HG03521 (cell line): ENCODE measurements at regions not wholly inside any gene's neighbourhood (a gene's known extent, or its start where the extent isn't known, plus 50 kb on each side); places are given as distances from the start of the nearest gene placed in this dataset.

Experiments used
- ATAC-seq: cut with Tn5 transposase; IDR thresholded peaks from one replicate; pipeline ENCODE4 v1.9.1; 2021; ENCODE audit warnings: mild to moderate bottlenecking, moderate library complexity; ENCODE audit not compliant: unreplicated experiment

DNA sequence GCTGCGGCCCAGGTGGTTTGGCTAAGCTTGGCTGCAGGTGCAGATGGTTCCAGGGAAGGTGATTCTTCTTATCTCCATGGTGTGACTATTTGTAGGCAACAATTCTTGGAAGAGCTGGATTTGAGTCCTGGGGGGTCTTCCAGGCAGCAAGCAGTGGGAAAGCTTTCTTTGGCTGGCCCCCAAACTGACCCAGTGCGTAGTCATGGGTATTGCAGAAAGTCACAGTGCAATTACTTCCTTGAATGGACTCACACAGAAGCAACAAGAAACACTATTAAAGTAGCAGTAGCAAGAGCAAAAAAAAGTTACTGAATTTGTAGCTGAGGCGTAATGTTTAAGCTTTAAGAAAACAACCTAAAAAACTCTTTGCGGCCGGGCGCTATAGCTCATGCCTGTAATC lies 293.6 kb upstream of the ATP5MC3 start:
- ATAC-seq, result no peak

DNA sequence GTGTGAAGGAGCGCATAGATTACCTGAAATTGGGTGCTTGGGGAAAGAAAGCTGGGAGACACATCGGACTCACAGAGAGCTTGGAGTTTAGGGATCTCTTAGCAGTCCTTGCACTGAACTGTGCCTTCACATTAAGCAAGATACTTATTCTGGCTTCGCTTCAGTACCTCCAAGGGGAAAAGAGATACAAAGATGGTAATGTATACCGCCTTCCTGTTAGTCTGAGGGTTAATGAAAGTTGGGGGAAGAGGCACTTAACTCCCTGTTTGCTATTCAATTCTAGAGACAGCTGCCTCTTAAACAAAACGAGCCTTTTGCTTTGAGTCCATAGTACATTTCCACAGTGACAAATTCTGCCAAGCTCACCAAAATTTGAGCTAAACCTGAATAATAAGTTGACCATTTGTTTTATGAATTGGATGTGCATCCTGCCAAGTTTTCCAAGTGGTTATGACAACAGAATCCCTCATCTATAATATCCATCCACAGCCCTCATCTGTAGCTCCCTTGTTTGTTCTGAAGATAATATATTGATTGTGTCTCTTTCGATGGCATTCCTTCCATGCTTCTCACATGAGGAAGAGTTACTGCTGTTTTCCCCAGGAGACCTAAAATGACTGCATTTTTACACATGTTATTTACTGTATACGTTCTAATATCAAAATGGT lies 287.1 kb upstream of the ATP5MC3 start:
- ATAC-seq, result no peak

DNA sequence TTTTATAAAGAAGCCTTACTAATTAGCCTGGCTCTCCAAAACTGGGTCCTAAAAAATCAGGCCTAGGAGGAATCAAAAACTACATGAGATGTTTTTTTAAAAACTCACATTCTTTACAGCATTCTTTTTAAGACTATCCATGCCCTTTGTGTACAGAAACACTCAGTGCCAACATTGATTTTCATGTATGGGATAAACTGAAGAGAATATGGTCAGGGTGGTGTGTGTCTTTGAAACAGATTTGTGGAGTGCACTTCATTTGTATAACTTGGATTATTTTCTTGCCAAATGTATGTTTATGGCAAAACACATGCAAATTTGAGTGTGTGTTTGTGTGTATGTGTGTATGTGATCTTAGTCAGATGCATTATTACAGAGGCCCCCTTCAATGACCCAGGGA lies 283.6 kb upstream of the ATP5MC3 start:
- no peak for ATAC-seq

DNA sequence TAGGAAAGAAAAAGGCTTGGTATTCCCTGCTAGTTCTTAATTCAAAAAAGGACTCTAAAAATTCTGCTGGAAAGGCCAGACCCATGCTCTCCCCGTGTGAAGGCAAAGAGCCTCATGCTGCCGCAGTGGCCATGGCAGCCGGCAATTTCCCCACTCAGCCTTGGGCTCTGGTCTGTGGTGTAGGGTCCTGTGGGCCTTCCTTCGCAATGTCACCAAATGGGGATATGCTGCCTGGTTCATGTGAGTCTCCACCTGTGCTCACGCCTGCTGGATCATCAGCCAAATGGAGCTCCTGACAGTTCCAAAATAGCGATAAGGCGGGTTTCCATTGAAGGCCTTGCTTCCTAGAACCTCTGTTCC lies 282.8 kb upstream of the ATP5MC3 start:
- no peak for ATAC-seq

DNA sequence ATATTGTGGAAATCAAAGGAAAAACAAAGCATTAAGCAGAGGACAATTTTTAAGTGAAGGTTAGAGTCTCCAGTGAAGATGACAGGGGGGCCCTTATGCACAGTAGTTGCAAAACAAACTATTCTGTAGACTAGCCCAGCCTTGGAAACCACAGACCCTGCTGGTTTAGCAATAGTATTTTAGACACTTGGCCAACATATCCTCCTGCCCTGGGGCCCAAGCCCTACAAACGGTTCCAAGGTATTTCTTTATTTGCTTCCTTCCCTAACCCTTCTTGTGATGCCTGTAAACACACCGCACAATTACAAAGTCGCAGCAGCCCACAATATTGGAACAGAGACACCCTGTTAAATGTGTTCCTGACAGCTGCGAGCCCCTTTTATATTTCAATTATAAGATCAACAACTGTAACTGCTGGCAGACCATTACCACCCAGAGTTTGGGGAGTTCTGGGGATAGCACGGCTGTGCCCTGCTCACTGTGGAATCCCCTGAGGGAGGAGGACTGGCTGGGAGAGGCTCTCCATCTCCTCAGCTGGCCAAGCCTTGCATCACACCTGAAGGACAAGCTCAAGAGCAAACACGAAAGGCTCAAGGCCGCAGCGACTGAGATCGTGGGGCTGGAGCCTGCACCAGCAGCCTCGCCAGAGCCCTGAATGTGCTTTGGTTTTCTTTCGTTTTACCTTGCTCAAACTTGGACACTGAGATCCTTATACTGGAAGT lies 282.2 kb upstream of the ATP5MC3 start:
- ATAC-seq, result no peak

DNA sequence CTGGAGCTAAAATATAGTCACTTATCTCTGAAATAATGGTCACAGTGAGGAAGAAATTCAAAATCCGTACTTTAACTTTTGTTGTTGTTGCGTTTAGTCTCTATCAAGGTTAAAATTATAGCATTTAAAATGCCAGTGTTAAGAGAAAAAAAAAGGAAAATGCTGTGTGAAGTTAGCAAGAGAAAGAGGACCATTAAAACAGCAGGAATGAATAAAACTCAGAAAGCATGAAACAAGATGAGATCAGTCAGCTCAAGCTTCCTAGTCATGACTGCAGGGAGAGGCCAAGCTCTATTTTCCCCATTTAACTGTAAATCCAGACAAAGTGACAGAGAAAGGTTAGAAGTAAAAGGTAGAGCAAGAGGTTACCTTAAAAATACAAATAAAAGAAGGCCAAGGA lies 281.7 kb upstream of the ATP5MC3 start:
- ATAC-seq, result no peak

DNA sequence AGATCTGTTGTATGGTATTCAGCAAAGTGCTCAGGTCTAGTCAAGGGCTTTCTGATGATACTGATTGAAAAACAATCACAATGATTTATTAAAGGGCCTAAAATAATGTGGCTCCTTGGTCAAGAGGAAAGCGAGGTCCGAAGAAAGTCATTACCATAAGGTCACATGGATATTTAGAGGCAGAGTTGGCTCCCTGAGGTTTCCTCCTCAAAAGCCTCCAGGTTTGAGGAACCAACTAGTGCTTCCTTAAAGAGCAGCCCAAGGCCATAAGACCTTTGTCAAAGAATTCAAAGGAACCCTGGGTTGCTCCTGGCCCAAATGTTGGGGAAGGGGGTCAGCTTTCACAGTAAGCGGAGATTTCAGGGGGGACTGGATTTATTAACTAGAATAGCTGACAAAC lies 280.7 kb upstream of the ATP5MC3 start:
- ATAC-seq, result no peak

DNA sequence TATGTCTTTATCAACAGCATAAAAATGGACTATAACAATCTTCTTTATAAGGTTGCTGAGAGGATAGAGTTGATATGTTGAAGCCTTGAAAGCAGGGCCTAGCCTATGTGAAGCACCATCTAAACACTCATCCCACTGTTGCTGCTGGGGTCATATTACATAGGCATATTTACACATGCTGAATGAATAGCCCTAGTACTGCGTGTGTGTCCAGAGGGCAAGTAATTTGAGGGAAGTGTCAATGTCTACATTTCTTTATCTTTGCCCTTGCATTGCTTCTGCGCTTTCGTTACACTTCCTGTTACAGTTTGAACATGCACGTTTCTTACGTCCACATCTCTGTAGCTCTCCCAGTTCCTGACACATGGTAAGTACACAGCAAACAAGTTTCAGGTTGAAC lies 280.3 kb upstream of the ATP5MC3 start:
- no peak for ATAC-seq

DNA sequence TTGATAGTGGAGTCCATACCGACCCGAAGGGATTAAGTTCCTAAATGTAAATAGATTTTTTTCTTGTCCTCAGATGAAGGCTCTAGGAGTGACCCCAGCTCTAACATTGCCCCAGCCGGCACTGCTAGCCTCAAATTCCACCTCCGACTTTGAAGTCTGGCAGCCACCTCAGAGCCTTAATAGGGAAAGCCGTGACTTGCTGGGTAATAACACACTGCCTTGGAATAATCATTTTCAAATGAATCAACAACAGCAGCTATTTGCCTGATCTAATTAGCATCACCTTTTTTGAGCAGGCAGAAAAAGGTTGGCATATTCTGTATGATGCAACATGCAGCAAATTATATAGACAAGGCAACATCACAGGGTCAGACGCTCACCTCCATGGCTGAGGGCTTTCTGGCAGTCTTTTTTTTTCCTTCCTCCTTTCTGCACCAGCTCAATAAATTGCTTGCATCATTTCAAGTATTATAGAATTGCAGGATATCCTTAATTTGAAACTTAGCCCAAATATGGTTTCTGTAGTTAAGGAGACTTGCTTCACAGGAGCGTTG lies 276.5 kb upstream of the ATP5MC3 start:
- ATAC-seq, result no peak

DNA sequence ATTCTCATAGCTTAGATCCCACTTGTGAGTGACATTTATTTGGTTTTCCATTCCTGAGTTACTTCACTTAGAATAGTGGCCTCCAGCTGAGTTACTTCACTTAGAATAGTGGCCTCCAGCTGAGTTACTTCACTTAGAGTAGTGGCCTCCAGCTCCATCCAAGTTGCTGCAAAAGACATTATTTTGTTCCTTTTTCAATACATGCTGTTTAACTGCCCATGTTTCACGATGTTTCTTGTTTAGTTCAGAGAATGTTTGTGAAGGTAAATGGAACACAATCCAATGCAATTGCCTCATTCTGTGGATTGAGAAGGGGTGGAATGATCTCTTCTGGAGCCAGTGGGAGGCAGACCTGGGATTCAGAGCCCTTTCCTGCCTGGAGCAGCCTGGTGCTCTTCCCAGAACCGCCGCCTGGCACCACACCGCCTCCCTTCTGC lies 273.5 kb upstream of the ATP5MC3 start:
- no peak for ATAC-seq

DNA sequence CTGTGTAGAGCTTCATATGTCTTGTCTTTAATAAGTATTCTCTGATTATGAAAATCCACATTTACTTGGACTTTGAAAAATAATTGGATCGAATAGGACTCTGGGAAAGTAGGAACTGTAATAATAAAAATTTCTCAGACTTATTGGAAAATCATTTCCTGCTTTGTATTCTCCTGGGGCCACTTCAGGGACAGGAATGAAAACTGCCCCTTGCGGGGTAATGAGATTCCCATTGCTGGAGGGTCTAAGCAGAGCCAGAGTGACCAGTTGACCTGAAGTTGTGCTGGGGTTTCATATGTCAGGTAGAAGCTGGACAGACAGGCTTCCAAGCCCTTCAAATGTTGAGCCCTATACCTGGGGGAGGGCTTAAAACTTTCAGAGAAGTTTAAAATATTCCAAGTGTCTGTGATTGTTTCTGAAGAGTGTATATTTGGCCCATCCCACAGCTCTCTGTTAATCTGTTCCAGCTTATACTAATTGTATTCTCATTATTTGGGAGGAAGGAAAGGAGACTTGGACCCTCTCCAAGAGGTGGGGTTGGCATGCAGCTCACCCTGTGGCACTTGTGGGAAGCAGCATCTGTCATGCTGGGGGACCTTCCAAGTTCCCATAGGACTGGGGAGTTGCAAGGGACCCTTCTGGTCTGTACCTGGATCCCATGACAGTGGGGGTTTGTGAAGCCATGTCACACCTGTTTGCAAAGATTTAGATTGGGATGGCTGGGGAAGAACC lies 268.7 kb upstream of the ATP5MC3 start:
- ATAC-seq, result no peak

DNA sequence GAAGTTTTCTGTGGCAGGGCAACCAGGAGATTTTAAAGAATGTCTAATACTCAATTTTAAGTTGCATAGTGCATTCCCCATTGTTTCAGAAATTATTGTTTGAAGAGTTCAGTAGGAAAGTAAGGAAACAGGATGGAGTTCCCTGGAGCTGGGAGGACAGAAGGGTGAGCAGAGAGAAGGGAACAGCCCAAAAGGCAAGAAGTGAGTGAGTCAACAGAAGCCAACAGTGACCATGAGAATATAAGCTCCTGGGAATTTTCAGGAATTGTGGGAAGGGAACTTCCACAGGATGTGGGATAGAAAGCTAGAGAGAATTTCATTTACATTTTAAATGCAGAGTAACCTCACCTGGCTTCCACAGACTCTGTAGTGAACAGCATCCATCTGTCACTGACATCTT lies 268.1 kb upstream of the ATP5MC3 start:
- no peak for ATAC-seq

DNA sequence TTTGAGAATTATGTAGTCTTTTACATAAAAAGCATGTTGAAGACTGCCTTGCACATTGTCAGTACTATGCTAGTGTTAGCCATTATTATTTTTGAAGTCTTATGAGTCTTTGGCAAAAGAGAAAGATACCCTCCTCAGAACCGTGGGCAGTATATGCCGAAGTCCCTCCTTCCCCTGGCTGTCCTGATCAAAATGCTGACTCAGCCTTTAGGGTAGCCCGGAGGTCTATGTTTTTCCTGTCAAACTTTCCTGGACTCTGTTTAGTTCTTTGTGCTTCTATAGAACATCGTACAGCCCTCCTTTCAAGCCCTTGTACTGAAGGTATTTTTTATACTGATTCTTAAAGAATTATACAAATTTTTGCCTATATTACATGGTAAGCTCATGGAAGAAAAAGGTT lies 264.7 kb upstream of the ATP5MC3 start:
- no peak for ATAC-seq

DNA sequence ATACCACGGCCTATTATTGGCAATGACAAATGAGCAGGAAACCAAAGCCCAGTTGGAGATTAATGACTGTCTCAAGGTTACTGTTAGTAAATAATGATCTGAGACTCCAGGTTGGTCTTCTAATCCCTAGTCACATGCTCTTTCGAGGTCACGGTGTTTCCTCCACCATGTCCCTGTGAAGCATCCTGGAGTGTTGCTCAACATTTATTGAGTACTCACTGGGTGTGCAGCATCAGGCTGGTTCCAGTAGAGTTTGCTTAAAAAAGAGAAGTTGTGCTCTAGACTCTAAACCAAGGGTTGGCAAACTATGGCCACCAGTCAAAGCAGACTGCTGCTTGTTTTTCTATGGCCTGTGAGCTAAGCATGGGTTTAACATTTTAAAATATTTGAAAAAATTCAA lies 263.8 kb upstream of the ATP5MC3 start:
- no peak for ATAC-seq

DNA sequence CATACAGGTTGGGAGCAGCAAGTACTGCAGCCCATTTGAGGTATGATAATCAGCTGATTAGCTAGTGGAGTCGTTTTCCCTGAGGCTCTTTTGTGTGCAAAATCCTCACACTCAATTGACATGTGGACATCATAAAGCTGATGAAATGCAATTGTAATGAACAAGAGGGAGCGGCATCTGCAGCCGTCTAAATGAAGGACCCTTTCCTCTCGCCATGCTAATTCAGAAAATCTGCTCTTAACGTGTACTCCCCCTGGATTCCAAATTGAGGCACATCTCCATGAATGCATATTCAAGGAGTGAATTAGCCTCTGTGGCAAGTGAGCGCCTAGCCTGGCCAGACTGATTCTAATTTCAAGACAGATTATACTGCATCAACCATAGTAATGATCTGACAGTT lies 260.9 kb upstream of the ATP5MC3 start:
- no peak for ATAC-seq

DNA sequence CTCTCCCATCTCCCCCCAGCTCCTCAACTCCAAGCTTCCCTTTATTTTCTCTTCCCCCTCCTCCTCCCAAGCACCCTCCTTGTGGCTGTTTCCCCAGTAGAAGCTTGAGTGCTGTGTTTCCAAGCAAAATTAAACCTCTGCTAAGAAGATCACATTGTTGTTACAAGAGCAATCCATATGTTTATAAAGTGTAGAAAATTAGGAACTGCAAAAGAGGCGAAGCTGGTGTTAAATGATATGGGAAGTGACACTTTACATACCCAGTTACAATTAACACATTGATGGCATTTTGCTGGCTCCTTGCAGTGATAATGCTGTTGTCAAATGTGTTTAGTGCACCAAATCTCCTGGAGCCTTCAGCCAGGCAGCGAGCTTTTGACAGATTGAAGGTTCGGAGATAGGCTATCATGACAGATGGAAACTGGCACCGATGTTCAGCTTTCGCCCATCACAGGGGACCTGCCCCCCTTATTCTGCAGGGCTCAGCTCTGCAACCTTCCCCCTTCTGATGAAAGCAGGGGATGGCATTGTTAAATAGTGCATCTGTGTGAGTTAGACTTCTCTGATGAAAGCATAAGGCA lies 259.8 kb upstream of the ATP5MC3 start:
- no peak for ATAC-seq

DNA sequence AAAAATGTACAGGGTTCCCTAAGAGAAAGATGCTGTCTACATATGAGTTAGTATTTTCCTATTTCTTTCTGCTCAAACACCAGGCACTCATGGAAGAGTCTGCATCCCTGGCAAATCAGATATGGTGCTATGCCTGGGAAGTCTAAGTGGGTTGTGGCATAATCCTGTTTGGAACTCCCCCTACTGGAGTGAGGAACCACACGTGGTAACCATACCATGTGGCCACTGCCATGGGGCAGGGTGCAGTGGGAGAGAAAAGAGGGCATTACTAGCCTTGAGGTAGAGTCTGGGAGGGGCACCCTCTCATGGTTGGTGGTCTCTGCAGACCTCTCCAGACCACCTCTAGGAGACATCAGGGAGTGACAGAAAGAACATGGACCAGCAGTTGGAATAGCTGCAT lies 257.9 kb upstream of the ATP5MC3 start:
- ATAC-seq, result no peak

DNA sequence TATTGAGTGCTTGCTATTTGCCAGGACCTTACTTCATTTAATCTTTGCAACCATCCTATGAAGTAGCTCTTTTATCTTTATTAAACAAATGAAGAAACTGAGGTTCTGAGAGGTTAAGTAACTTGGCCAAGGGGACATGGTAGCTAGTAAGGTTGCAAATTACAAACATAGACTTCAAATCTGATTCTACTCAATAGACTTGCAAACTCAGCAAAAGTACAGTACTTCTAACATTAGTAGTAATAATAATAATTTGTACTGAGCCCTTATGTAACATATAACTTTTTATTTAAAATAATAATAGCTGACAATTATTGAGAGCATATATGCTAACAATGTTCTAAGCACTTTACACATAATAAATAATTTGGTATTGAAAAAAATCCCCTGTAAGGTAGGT lies 255.7 kb upstream of the ATP5MC3 start:
- ATAC-seq, result no peak

DNA sequence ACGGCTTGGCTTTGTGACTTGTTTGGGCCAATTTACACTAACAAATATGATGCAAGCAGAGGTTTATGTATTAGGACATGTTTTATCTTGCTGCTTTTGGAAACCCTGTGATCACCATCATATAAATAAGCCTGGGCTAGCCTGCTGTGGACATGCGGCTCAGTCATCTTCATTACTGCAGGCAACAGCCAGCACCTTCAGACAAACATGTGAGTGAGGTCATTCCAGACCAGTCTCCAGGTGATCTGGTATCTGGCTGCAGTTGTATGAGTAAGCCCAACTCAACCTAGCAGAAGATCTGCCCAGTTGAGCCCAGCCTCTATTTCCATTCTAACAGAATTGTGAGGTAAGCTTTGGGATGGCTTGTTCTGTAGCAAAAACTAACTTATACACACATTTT lies 254.6 kb upstream of the ATP5MC3 start:
- no peak for ATAC-seq

DNA sequence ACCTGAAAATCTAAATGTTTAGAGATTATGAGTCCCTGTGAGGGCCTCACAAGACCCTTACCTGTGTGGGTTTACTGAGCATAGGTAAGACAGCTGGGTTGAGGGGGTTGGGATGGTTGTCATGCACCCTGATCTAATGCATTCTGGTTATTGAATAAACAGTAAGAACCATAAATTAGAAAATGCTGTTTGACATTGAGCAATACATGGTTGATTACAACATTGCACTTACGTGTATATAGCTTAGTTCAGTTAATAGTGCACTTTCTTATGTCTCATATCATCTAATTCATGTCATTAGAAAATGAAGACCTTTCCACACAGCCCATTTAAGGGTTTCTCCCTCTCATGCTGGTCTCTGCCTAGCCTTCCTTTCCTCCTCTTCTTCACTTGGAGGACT lies 253.5 kb upstream of the ATP5MC3 start:
- ATAC-seq, result no peak

DNA sequence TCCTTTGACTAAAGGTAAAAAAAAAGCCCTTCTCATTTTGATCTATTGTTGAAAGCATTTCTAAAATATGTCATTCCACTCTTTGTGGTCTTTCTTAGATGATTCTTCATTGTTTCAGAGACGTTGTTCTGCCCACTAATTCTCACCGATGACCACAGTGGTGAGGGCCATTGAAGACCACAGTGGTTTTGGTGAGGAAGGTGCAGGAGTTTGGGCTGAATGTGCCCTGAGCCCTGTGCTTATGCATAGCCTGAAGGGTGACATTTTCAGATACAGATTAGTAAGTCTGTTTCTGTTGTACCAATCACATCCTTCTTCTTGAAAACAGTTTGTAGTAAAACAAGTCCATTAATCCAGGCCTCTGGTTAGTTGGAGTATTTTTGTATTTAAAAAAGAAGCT lies 251.3 kb upstream of the ATP5MC3 start:
- no peak for ATAC-seq

DNA sequence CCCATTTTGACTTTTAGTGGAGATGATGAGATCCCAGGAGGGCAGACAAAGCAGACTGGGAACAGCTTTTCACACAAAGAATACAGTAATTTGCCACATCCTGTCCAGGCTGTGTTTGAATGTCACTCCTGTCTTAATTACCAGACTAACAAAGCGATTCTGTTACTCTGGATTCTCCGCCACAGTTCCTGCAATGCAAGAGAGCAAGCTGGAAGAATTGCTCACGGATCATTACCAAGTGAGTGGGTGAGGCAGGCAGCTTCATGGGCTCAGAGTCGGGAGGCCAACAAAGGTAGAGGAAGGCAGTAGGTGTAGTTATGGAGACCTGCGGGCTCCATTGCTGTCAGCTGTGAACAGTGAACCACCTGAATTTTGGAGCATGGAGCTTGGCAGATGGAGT lies 250.5 kb upstream of the ATP5MC3 start:
- no peak for ATAC-seq
